Vagina (tissue), 2 donors: ENCODE measurements at regions not wholly inside any gene's neighbourhood (a gene's known extent, or its start where the extent isn't known, plus 50 kb on each side); places are given as distances from the start of the nearest gene placed in this dataset.

Experiments
- POLR2AphosphoS5 ChIP-seq, 2 donors: sonication (generic); formaldehyde crosslinking; IDR thresholded peaks; one replicate each; pipeline ENCODE4 v1.9.0; 2017; ENCODE audit warnings: antibody characterized with exemption in 2 of 2, mild to moderate bottlenecking in 2 of 2, low read depth in 1 of 2; ENCODE audit not compliant: insufficient read depth in 1 of 2
- TF ChIP-seq, protein P1 (sequence below), 3 experiments: fragments of 450-650 bp in 2 of 3; fragments of 200-600 bp in 1 of 3; sonication (generic) in 1 of 3; IDR thresholded peaks; one replicate each; pipeline ENCODE4 v1.5.1; 2017 to 2019; ENCODE audit warnings: antibody characterized with exemption in 3 of 3, mild to moderate bottlenecking in 2 of 3, moderate library complexity in 2 of 3

DNA sequence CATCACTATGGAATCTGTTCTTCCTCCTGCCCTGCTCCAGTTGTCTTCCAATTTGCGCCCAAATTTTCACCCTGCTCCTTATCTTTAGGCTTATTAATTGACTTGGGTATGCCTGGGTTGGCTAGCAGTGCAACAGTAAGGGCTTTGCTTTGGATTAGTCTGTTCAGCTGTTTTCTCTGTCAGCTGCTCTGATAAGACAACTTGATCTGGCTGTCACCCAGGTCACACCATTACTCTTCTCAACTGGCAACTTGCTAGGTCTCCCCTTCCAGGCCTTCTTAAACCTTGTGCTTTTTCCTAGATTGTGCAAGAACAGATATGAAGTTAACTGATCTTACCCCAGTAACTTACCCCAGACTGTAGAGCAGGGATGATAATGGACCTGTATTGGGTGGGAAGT, 357.8 kb upstream of the LARGE1 start:
- TF ChIP-seq POLR2AphosphoS5 (IDR thresholded peaks at IDR 0.05; ENCODE audit: insufficient read depth in 1 of 2, low read depth in 1 of 2): no peak
- TF ChIP-seq, protein P1, sequence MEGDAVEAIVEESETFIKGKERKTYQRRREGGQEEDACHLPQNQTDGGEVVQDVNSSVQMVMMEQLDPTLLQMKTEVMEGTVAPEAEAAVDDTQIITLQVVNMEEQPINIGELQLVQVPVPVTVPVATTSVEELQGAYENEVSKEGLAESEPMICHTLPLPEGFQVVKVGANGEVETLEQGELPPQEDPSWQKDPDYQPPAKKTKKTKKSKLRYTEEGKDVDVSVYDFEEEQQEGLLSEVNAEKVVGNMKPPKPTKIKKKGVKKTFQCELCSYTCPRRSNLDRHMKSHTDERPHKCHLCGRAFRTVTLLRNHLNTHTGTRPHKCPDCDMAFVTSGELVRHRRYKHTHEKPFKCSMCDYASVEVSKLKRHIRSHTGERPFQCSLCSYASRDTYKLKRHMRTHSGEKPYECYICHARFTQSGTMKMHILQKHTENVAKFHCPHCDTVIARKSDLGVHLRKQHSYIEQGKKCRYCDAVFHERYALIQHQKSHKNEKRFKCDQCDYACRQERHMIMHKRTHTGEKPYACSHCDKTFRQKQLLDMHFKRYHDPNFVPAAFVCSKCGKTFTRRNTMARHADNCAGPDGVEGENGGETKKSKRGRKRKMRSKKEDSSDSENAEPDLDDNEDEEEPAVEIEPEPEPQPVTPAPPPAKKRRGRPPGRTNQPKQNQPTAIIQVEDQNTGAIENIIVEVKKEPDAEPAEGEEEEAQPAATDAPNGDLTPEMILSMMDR (IDR thresholded peaks at IDR 0.05): no peak
